ENCODE measurements at regions not wholly inside any gene's neighbourhood (a gene's known extent, or its start where the extent isn't known, plus 50 kb on each side); places are given as distances from the start of the nearest gene placed in this dataset.

- H3K9ac ChIP-seq (ENCODE audit: low read length) = no peak overlapping the region
- ChIA-PET POLR2A (no interaction called here), CTCF (no interaction called here)
- H3K9me3 Mint-ChIP-seq (ENCODE audit: insufficient read depth) = no peaks in the 10 kb centered on the region
- no peaks in the 10 kb centered on the region for H3K79me2 ChIP-seq (ENCODE audit: control insufficient read depth, insufficient read depth, low read length)
- DNase-seq (no peak), ATAC-seq (ENCODE audit: low read depth) (no peak)
- H4K20me1 ChIP-seq (ENCODE audit: control insufficient read depth, insufficient read depth, low read length, poor library complexity, severe bottlenecking) = no peaks in the 10 kb centered on the region
- intact Hi-C loops (cut with micrococcal nuclease) = no loop called here
- H3K9me3 ChIP-seq (ENCODE audit: control extremely low read depth in 1 of 3, control insufficient read depth in 2 of 3, insufficient read depth in 1 of 3, low read length in 2 of 3) = no peaks in the 10 kb centered on the region
- no peaks in the 10 kb centered on the region for H3K27me3 ChIP-seq (replicated peaks in 1 of 4; ENCODE audit: control extremely low read depth in 1 of 4, control insufficient read depth in 3 of 4, insufficient read depth in 4 of 4, low read length in 3 of 4)
- no peak overlapping the region for H3K4me2 ChIP-seq (replicated peaks; ENCODE audit: low read depth, low read length, poor library complexity, severe bottlenecking)
- WGBS (ENCODE audit: insufficient coverage) = no CpG with 5 or more reads among the region's 4 CpGs
- H2AFZ ChIP-seq (ENCODE audit: insufficient read depth, low read depth, low read length, poor library complexity, severe bottlenecking) = no peak overlapping the region
- no peak overlapping the region for H3K4me3 Mint-ChIP-seq
- no peaks in the 10 kb centered on the region for H3K4me1 Mint-ChIP-seq
- H3K27ac ChIP-seq (ENCODE audit: low read length in 2 of 2) = no peak overlapping the region
- H3K27me3 Mint-ChIP-seq = peaks cover 4% of the 10 kb centered on the region
- no peaks in the 10 kb centered on the region for H3K4me1 ChIP-seq (ENCODE audit: control insufficient read depth in 2 of 2, insufficient read depth in 2 of 2, low read length in 2 of 2)
- TF ChIP-seq EZH2 (IDR thresholded peaks at IDR 0.05; ENCODE audit: borderline replicate concordance, insufficient read depth, low read depth, low read length, poor library complexity, severe bottlenecking) (no peak), CTCF (IDR thresholded peaks at IDR 0.05) (no peak)
- no peaks in the 10 kb centered on the region for H3K36me3 ChIP-seq (replicated peaks in 1 of 2; ENCODE audit: control extremely low read depth in 1 of 2, control insufficient read depth in 1 of 2, extremely low read depth in 1 of 2, insufficient read depth in 2 of 2, low read length in 1 of 2)
- no peak overlapping the region for H3K27ac Mint-ChIP-seq
- H3K4me3 ChIP-seq (ENCODE audit: control extremely low read depth in 1 of 5, extremely low read depth in 1 of 5, insufficient read depth in 1 of 5, low read depth in 2 of 5, low read length in 4 of 5) = no peak overlapping the region
These were observed 139.9 kb downstream of the C11orf91 start for GRCh38 chr11:33560729-33561128.

GRCh38 chr11:33559567-33559966 is 141.1 kb downstream of the C11orf91 start:
- H3K9me3 ChIP-seq (ENCODE audit: control extremely low read depth in 1 of 3, control insufficient read depth in 2 of 3, insufficient read depth in 1 of 3, low read length in 2 of 3) = no peaks in the 10 kb centered on the region
- ATAC-seq (ENCODE audit: low read depth) = no peak
- no peak overlapping the region for H3K4me3 ChIP-seq (ENCODE audit: control extremely low read depth in 1 of 5, extremely low read depth in 1 of 5, insufficient read depth in 1 of 5, low read depth in 2 of 5, low read length in 4 of 5)
- no peaks in the 10 kb centered on the region for H3K4me1 ChIP-seq (ENCODE audit: control insufficient read depth in 2 of 2, insufficient read depth in 2 of 2, low read length in 2 of 2)
- no peaks in the 10 kb centered on the region for H3K27me3 ChIP-seq (replicated peaks in 1 of 4; ENCODE audit: control extremely low read depth in 1 of 4, control insufficient read depth in 3 of 4, insufficient read depth in 4 of 4, low read length in 3 of 4)
- H3K4me3 Mint-ChIP-seq = no peak overlapping the region
- ChIA-PET CTCF (no interaction called here), POLR2A (no interaction called here)
- H4K20me1 ChIP-seq (ENCODE audit: control insufficient read depth, insufficient read depth, low read length, poor library complexity, severe bottlenecking) = no peaks in the 10 kb centered on the region
- intact Hi-C loops (cut with micrococcal nuclease) = no loop called here
- H3K9ac ChIP-seq (ENCODE audit: low read length) = no peak overlapping the region
- DNase-seq = no peak
- no peaks in the 10 kb centered on the region for H3K4me1 Mint-ChIP-seq
- H3K36me3 ChIP-seq (replicated peaks in 1 of 2; ENCODE audit: control extremely low read depth in 1 of 2, control insufficient read depth in 1 of 2, extremely low read depth in 1 of 2, insufficient read depth in 2 of 2, low read length in 1 of 2) = no peaks in the 10 kb centered on the region
- H3K27ac ChIP-seq (ENCODE audit: low read length in 2 of 2) = no peak overlapping the region
- no peak overlapping the region for H2AFZ ChIP-seq (ENCODE audit: insufficient read depth, low read depth, low read length, poor library complexity, severe bottlenecking)
- TF ChIP-seq EZH2 (IDR thresholded peaks at IDR 0.05; ENCODE audit: borderline replicate concordance, insufficient read depth, low read depth, low read length, poor library complexity, severe bottlenecking) (no peak), CTCF (IDR thresholded peaks at IDR 0.05) (no peak)
- H3K27ac Mint-ChIP-seq = no peak overlapping the region
- H3K9me3 Mint-ChIP-seq (ENCODE audit: insufficient read depth) = no peaks in the 10 kb centered on the region
- WGBS (ENCODE audit: insufficient coverage) = 88% methylated on average over 11 of the region's 11 CpGs
- no peak overlapping the region for H3K4me2 ChIP-seq (replicated peaks; ENCODE audit: low read depth, low read length, poor library complexity, severe bottlenecking)
- H3K27me3 Mint-ChIP-seq = peaks cover 5% of the 10 kb centered on the region
- H3K79me2 ChIP-seq (ENCODE audit: control insufficient read depth, insufficient read depth, low read length) = no peaks in the 10 kb centered on the region

All from B cell (primary cell).